ENCODE measurements at regions not wholly inside any gene's neighbourhood (a gene's known extent, or its start where the extent isn't known, plus 50 kb on each side); places are given as distances from the start of the nearest gene placed in this dataset.

GRCh38 chr9:105835721-105836120 lies 141.4 kb downstream of the TMEM38B start:
- TF ChIP-seq MXI1 (conservative IDR thresholded peaks at IDR 0.05; ENCODE audit: poor library complexity, severe bottlenecking) (no peak), EZH2 (IDR thresholded peaks at IDR 0.05; ENCODE audit: borderline replicate concordance, insufficient read depth, low read length, poor library complexity, severe bottlenecking) (no peak), CTCF (IDR thresholded peaks at IDR 0.05; ENCODE audit: poor library complexity, severe bottlenecking) (no peak), EP300 (conservative IDR thresholded peaks at IDR 0.05; ENCODE audit: poor library complexity, severe bottlenecking) (no peak), REST (IDR thresholded peaks at IDR 0.05; ENCODE audit: borderline replicate concordance) (no peak), SMC3 (conservative IDR thresholded peaks at IDR 0.05; ENCODE audit: poor library complexity) (no peak), RAD21 (conservative IDR thresholded peaks at IDR 0.05) (no peak)

Data from neural cell (in vitro differentiated cells).